Thyroid gland (tissue), 4 donors: ENCODE measurements at regions not wholly inside any gene's neighbourhood (a gene's known extent, or its start where the extent isn't known, plus 50 kb on each side); places are given as distances from the start of the nearest gene placed in this dataset.

Experiments
- CTCF ChIP-seq, 6 experiments: fragments of 200-600 bp in 3 of 6; fragments of 450-650 bp in 3 of 6; sonication (generic) in 3 of 6; IDR thresholded peaks; one replicate each; pipeline ENCODE4 v1.5.1; 2016 to 2019; ENCODE audit warnings: antibody characterized with exemption in 6 of 6, mild to moderate bottlenecking in 2 of 6, inconsistent platforms in 1 of 6, moderate library complexity in 1 of 6
- POLR2A ChIP-seq, 2 donors: fragments of 450-650 bp; IDR thresholded peaks; one replicate each; pipeline ENCODE4 v1.6.1; 2017; ENCODE audit warnings: antibody characterized with exemption in 2 of 2, mild to moderate bottlenecking in 2 of 2, moderate library complexity in 1 of 2

GRCh38 chr6:155949256-155949655 lies 493.6 kb upstream of the NOX3 start:
- TF ChIP-seq CTCF (IDR thresholded peaks at IDR 0.05) (no peak), POLR2A (IDR thresholded peaks at IDR 0.05) (no peak)
